ENCODE measurements at regions not wholly inside any gene's neighbourhood (a gene's known extent, or its start where the extent isn't known, plus 50 kb on each side); places are given as distances from the start of the nearest gene placed in this dataset.

DNA sequence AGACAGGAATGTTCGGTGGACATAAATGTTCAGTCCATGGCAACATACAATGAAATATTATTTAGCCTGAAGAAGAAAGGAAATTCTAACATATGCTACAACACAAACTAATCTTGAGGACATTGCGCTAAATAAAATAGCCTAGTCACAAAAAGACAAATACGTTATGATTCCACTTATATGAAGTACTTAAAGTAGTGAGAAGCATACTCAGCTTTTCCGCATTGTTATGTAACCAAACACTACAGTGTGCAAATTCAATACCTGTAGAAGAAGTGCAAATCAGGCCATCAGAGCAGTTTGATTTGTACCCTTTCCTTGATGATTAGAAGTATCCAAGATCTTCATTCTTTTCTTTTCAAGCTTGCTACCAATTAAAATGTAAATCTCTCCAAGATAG lies 1023.4 kb upstream of the NR2F2 start:
- no peak overlapping the region for H3K4me3 Mint-ChIP-seq
- intact Hi-C loops (cut with micrococcal nuclease): no loop called here
- H3K9me3 Mint-ChIP-seq: peaks cover 1% of the 10 kb centered on the region
- H3K36me3 Mint-ChIP-seq (ENCODE audit: low read depth): no peaks in the 10 kb centered on the region
- POLR2A ChIA-PET: no interaction called here
- TF ChIP-seq, protein P1, sequence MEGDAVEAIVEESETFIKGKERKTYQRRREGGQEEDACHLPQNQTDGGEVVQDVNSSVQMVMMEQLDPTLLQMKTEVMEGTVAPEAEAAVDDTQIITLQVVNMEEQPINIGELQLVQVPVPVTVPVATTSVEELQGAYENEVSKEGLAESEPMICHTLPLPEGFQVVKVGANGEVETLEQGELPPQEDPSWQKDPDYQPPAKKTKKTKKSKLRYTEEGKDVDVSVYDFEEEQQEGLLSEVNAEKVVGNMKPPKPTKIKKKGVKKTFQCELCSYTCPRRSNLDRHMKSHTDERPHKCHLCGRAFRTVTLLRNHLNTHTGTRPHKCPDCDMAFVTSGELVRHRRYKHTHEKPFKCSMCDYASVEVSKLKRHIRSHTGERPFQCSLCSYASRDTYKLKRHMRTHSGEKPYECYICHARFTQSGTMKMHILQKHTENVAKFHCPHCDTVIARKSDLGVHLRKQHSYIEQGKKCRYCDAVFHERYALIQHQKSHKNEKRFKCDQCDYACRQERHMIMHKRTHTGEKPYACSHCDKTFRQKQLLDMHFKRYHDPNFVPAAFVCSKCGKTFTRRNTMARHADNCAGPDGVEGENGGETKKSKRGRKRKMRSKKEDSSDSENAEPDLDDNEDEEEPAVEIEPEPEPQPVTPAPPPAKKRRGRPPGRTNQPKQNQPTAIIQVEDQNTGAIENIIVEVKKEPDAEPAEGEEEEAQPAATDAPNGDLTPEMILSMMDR (IDR thresholded peaks at IDR 0.05): no peak
- ATAC-seq (no peak), DNase-seq (no peak)
- CTCF ChIA-PET: interaction anchor here (1.3 kb wide), 1 partner anchor 15 kb away, joined by 4 read pairs; no protein-coding TSS in a partner anchor
- H3K27me3 Mint-ChIP-seq: peaks cover 12% of the 10 kb centered on the region
- peaks cover 8% of the 10 kb centered on the region for H3K4me1 Mint-ChIP-seq (ENCODE audit: low read depth)
- H3K27ac Mint-ChIP-seq: no peak overlapping the region

DNA sequence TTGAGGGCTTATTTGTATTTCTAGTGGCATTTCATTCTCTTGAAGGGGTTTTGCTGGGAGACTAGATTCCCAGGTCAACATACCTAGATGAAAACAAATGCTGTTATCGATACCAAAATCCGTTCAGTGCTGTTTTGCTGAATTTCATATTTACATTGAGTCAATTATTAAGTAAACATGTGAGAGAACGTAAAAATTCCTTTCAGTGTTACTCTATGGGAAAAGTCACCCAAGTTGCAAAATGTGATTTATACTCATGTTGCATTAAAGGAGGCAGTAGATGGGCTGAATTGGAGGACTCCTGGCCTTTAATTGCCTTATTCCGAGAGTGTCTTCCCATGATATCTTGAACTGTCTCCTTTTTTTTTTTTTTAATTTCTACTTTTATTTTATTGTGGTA lies 1011.3 kb upstream of the NR2F2 start:
- Mint-ChIP-seq H3K27ac (no peak overlapping the region), H3K4me1 (ENCODE audit: low read depth) (no peaks in the 10 kb centered on the region), H3K36me3 (ENCODE audit: low read depth) (no peaks in the 10 kb centered on the region), H3K4me3 (no peak overlapping the region), H3K27me3 (peaks cover 20% of the 10 kb centered on the region), H3K9me3 (no peaks in the 10 kb centered on the region)
- ChIA-PET POLR2A (no interaction called here), CTCF (no interaction called here)
- no peak for DNase-seq
- intact Hi-C loops (cut with micrococcal nuclease): no loop called here
- TF ChIP-seq, protein P1 (IDR thresholded peaks at IDR 0.05): no peak
- ATAC-seq: no peak

DNA sequence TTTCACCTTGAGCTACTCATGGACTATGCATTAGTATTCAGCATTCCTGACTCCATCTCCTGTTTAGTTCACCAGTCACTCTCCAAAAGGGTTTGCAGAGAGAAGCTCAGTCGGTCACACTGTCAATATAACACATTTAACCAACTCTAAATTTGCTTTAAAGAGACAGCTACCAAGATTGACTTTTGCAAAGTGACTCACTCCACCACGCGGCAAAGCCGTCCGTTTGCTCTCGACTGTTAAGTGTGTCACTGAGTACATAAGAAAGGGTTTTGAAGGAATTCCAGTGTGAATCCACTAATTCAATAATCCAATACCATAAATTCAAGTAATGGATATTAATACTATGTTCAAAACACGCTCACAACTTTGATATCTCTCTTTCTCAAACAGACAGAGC lies 1006.7 kb upstream of the NR2F2 start:
- H3K4me1 Mint-ChIP-seq (ENCODE audit: low read depth): no peaks in the 10 kb centered on the region
- intact Hi-C loops (cut with micrococcal nuclease): no loop called here

DNA sequence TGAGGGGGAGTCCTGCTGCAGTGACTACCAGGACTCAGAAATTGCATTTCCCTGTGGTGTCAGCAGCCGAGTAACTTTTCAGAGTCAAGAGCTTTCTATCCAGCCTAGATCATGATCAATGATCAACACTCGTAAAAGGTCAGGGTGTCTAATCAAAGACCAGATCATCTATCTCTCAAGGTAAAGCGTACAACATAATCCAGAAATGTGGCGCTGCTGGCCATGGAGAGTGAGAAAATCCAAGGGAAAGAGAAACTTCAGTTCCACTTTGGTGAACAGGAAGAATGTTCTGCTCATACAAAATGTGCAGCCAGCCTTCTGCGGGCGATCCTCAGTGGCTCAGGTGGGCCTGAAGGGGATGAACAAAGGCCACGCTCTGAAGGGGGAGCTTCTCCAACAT lies 1005.8 kb upstream of the NR2F2 start:
- no peak overlapping the region for H3K27ac Mint-ChIP-seq
- intact Hi-C loops (cut with micrococcal nuclease): no loop called here
- ATAC-seq (no peak), DNase-seq (no peak)
- peaks cover 41% of the 10 kb centered on the region for H3K27me3 Mint-ChIP-seq
- no peaks in the 10 kb centered on the region for H3K4me1 Mint-ChIP-seq (ENCODE audit: low read depth)
- no peaks in the 10 kb centered on the region for H3K36me3 Mint-ChIP-seq (ENCODE audit: low read depth)
- TF ChIP-seq, protein P1 (IDR thresholded peaks at IDR 0.05): no peak
- ChIA-PET POLR2A (no interaction called here), CTCF (no interaction called here)
- H3K9me3 Mint-ChIP-seq: no peaks in the 10 kb centered on the region
- H3K4me3 Mint-ChIP-seq: no peak overlapping the region

More for the DNA sequence above, 1006.7 kb upstream of the NR2F2 start:
- no peak for DNase-seq
- POLR2A ChIA-PET: no interaction called here
- Mint-ChIP-seq H3K27me3 (peaks cover 38% of the 10 kb centered on the region), H3K36me3 (ENCODE audit: low read depth) (no peaks in the 10 kb centered on the region), H3K9me3 (no peaks in the 10 kb centered on the region), H3K4me3 (no peak overlapping the region), H3K27ac (no peak overlapping the region)
- ATAC-seq: no peak
- CTCF ChIA-PET: no interaction called here
- TF ChIP-seq, protein P1 (IDR thresholded peaks at IDR 0.05): no peak

DNA sequence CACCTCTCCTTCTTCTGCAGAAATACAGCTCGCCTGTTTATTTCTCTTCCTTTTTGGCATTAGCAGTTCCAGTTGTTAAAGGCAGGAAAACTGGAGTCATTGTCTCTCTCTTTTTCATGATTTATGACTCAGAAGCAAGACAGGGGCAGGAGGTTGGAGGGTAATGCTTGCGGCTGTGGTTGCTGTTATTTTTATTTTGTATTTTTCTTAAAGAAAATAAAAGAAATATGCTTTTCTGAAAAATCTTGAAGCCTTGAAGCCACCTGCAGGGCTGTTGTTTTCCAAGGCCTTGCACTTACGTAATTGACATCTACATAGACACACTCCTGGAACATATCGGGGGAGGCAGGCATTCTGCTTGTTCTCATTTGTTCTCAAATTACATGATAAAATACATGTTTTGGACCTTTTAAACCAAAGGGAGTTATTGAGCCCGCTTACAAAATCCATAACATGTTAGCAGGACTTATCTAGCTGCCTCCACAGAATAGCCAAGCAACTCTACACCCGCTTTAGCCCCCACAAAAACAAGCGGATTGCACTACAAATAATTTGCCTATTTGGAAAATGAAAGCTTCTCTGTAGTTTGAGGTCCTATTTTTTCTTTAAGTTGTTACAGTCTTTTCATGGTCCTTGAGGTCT lies 1004.6 kb upstream of the NR2F2 start:
- POLR2A ChIA-PET: no interaction called here
- TF ChIP-seq, protein P1 (IDR thresholded peaks at IDR 0.05): no peak
- CTCF ChIA-PET: no interaction called here
- no peak for DNase-seq
- intact Hi-C loops (cut with micrococcal nuclease): no loop called here
- H3K4me3 Mint-ChIP-seq: no peak overlapping the region
- H3K27me3 Mint-ChIP-seq: peaks cover 36% of the 10 kb centered on the region
- H3K4me1 Mint-ChIP-seq (ENCODE audit: low read depth): no peaks in the 10 kb centered on the region
- no peak for ATAC-seq
- H3K9me3 Mint-ChIP-seq: no peaks in the 10 kb centered on the region
- H3K27ac Mint-ChIP-seq: no peak overlapping the region
- H3K36me3 Mint-ChIP-seq (ENCODE audit: low read depth): no peaks in the 10 kb centered on the region

All from activated CD8-positive, alpha-beta T cell treated with anti-CD3 and anti-CD28 coated beads for 36 hours (primary cell).